Islet of Langerhans (tissue), 1 donor: ENCODE measurements at regions not wholly inside any gene's neighbourhood (a gene's known extent, or its start where the extent isn't known, plus 50 kb on each side); places are given as distances from the start of the nearest gene placed in this dataset.

Experiments used
- FAIRE-seq: peaks from one replicate; lab custom pipeline; 2011; peaks lifted over from hg19 to GRCh38; lab: Jason Lieb, UNC

DNA sequence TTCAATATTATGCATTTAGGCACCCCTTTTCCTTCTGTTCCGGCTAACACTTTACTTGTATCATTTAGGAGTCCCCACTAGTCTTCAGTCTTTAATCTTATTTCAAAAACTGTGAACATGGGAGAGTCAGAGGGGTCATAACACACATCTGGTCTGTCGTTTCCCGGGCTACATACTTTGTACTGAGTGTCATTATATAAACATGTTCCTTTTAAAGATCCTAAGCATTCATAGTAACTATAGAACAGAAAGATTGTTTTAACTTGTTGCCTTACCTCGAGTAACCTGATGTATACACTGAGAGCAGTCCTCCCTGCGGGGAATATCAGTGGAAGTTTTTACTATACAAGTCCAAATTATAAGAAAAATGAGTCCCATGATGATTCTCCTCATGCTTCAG is 78.2 kb upstream of the VEPH1 start:
- no peak for FAIRE-seq

DNA sequence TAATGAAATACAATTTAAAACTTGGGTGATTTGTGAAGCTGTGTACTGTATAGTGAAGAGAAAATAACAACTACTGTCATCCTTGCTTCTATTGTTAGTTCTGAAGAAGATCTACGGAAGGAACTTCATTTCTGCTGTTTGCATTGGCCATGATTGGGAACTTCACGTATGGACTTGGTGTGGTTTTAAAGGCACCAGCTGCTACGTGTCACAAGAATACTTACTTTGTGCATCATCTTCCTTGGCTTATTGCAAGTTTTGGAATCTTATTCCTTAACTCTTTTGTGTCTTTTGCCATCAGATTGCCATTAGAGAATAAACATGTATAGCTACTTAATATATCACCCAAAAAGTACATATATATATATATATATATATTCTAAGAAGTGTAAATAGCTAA is 75.0 kb upstream of the VEPH1 start:
- FAIRE-seq = no peak

DNA sequence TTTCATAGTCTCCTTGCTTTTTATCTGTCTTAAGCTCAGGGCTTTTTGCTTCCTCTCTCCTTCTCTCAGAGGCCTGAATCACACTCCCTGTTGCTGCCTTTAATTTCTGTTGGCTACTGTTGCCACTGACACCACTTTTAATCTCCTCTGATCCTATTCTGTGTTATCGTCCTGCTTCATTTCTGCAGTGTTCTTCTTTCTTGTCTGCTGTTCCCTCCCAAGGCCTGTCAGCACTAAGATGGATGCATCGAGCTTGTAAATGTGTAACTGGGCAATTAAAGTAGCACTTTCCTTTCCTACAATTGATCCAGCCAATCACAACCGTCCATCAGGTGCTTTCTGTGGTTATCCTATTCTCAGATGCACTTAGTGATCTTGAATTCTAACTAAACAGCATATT is 71.3 kb upstream of the VEPH1 start:
- FAIRE-seq = no peak

DNA sequence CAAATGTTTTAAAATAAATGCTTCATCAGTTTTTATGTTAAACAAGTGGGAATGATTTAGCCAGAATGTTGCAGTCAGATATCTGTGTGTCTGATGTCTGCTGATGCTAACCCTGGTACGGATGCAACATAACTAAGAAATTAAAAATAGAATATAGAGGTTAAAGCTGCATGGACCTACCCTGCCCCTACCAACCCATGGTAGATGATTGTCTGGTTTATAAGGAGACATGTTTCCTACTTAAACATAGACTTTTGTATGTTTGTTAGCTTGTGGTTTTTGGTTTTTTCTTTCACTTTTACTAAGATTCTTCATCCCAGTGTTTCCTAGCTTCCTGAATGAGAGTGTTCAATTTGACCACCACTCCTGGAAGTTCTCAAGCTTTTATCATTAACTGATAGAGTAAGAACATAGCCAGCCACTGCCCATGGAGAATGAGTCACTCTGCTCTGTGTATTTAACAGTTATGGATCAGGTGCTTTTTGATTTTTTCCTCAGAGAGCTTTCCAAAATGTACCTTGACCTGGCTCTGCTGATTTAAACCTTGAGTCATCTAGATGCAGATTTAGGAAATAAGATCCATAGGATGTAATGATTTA is 70.7 kb upstream of the VEPH1 start:
- peak; percentile 43 for FAIRE-seq

DNA sequence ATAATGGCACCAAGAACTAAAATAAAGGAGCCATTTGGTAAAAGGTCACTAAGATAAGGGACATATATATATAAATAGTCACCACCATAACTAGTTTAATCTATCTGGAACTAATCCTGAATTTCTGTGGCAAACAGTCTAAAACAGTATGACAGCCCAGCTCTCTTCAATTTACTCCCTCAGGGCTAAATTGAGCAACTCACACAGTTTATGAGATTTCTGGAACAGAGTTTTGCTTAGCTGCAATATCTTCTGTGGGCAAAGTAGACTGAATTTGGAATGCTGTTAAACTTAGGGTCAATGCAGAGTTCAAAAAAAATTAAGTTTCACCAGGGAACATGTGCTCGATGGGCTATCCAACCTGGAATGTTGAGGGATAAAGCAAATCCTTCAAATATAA is 70.1 kb upstream of the VEPH1 start:
- no peak for FAIRE-seq

DNA sequence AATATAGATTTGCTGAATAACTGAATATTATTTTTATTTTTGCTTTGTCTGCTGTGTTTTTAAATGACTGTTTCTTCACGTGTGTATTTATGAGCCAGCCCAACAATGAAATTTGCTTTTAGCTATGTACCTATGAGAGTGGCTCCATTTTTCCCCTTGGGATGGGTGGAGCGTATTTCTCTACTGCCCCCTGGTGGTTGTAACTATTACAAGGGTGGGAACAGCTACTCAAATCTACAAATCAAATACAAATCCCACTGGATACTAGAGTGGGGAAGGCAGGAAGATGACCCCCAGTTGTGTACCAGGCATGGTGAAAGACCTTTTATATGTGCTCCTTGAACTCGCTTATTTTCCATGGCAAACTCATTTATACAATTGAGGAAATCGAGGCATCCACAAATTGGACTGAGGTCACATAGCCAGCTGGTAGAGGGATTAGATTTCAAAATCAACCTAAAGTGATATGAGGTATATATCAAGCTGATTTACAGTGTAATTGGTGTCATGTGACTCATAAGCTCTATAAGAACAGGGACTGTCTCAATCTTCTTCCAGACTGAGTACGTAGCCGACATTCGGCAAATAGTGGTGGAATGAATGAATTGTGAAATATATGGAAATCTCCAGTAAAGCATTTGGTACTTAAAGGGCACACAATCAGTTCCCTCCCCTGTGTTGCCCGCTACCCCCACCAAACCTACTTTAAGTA is 69.5 kb upstream of the VEPH1 start:
- peak; percentile 60 for FAIRE-seq

DNA sequence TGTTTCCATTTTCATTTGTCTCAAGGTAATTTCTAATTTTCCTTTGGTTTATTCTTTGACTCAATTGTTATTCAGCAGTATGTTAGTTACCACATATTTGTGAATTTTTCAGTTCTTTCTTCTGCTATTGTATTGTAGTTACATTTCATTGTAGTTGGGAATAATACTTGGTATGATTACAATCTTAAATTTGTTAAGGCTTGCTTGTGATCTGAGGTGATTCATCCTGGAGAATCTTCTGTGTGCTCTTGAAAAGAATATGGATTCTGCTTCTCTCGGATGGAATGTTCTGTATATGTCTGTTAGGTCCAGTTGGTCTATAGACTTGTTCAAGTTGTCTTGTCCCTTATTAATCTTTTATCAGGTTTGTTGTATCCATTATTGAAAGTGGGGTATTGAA is 63.4 kb upstream of the VEPH1 start:
- no peak for FAIRE-seq

DNA sequence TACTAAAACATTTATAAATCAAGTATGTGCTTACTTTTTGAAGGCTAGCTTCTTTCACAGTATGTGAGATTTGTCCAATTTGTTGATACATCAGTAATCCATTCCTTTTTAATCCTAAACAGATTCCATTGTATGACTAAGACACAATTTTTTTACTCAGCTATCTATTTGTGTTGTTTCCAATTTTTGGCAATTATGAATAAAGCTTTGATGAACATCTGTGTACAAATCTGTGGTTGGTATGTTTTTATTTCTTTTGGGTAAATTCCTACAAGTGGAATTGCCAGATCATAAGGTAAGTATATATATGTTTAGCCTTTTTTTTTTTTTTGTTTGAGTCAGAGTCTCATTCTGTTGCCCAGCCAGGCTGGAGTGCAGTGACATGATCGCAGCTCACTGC is 56.2 kb upstream of the VEPH1 start:
- FAIRE-seq = no peak
